ENCODE measurements at regions not wholly inside any gene's neighbourhood (a gene's known extent, or its start where the extent isn't known, plus 50 kb on each side); places are given as distances from the start of the nearest gene placed in this dataset.

DNA sequence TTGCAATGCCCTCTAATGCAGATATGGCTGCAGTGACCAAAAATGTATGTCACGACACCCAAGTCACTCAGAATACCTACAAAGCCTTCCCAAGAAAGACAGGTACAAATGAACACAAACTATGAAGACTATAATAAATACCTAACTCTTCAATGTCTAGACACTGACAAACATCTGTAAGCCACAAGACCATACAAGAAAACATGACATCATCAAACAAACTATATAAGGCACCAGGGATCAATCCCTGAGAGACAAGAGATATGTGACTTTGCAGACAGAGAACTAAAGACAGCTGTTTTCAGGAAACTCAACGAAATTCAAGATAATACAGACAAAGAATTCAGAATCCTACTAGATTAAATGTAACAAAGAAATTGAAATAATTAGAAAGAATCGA is 603.7 kb downstream of the CDH9 start:
- no peak for TF ChIP-seq ZNF274 (IDR thresholded peaks at IDR 0.05; ENCODE audit: low read depth, low read length)
- no peak for TF ChIP-seq SUZ12 (IDR thresholded peaks at IDR 0.05; ENCODE audit: extremely low read depth, insufficient read depth, insufficient read length)
- no peak for TF ChIP-seq YY1 (IDR thresholded peaks at IDR 0.05; ENCODE audit: insufficient read depth, insufficient read length)

All from NT2/D1 (cell line).